Upper lobe of right lung (tissue), 1 donor: ENCODE measurements at regions not wholly inside any gene's neighbourhood (a gene's known extent, or its start where the extent isn't known, plus 50 kb on each side); places are given as distances from the start of the nearest gene placed in this dataset.
"Not testable (repeated sequence)": the region's sequence is repeated elsewhere in the genome, so short reads cannot be mapped to it uniquely, and the experiment has no call there.

Experiments used
- ATAC-seq: fragments of 200-7000 bp; cut with Tn5 transposase; one replicate; pipeline ENCODE4 v1.9.1; 2020; ENCODE audit warnings: mild to moderate bottlenecking, moderate library complexity
- DNase-seq: peaks from one replicate; pipeline ENCODE4 v3.0.0-alpha.2; 2020
- H3K27ac ChIP-seq: fragments of 200-600 bp; one replicate; pipeline ENCODE4 v1.8.0; 2022
- H3K27me3 ChIP-seq: fragments of 200-600 bp; one replicate; pipeline ENCODE4 v1.8.0; 2022; ENCODE audit warnings: mild to moderate bottlenecking
- H3K36me3 ChIP-seq: fragments of 200-600 bp; one replicate; pipeline ENCODE4 v1.8.0; 2022
- H3K4me1 ChIP-seq: fragments of 200-600 bp; one replicate; pipeline ENCODE4 v1.8.0; 2022
- H3K4me3 ChIP-seq: fragments of 200-600 bp; one replicate; pipeline ENCODE4 v1.8.0; 2022; ENCODE audit warnings: mild to moderate bottlenecking
- H3K9me3 ChIP-seq: fragments of 200-600 bp; one replicate; pipeline ENCODE4 v1.8.0; 2022
- intact Hi-C: fragments of 100-400 bp; cut with DNase I; formaldehyde crosslinking; loops from one replicate; pipeline ENCODE4 v1.11.0; 2022
- TF ChIP-seq, protein P1 (sequence below): fragments of 200-600 bp; IDR thresholded peaks from one replicate; pipeline ENCODE4 v1.8.0; 2022; ENCODE audit warnings: antibody characterized with exemption
- donor health status: DM: no; HTN: yes; CAD: no; lungs with severe emphysema.

DNA sequence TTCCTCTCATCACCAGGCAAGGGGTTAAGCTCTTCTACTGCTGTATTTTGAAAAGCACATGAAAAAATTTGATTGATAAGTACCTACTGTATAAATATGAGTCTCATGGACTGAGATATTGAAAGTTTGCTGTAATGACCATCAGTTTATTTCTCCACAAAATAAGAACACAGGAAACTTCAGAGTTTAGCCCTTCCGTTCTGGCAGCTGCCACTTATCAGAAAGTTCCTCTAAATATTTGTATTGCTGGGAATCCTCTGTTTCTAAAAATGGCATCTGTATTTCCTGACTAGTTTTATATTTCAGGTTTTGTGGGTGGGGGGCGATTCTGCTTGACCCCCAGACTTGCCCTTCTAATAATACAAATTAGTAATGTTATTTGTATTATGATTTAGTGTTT, 92.0 kb downstream of the LYZL2 start:
- Histone ChIP-seq H3K27ac (peak overlapping the region; percentile 49), H3K36me3 (no peaks in the 10 kb centered on the region), H3K4me1 (peaks cover 17% of the 10 kb centered on the region), H3K4me3 (no peak overlapping the region), H3K9me3 (no peaks in the 10 kb centered on the region), H3K27me3 (no peaks in the 10 kb centered on the region)
- no peak for DNase-seq
- no peak for ATAC-seq
- intact Hi-C loops, result loop anchor here (10.0 kb wide), 1 partner anchor 123 kb away; no protein-coding TSS in a partner anchor
- TF ChIP-seq, protein P1, sequence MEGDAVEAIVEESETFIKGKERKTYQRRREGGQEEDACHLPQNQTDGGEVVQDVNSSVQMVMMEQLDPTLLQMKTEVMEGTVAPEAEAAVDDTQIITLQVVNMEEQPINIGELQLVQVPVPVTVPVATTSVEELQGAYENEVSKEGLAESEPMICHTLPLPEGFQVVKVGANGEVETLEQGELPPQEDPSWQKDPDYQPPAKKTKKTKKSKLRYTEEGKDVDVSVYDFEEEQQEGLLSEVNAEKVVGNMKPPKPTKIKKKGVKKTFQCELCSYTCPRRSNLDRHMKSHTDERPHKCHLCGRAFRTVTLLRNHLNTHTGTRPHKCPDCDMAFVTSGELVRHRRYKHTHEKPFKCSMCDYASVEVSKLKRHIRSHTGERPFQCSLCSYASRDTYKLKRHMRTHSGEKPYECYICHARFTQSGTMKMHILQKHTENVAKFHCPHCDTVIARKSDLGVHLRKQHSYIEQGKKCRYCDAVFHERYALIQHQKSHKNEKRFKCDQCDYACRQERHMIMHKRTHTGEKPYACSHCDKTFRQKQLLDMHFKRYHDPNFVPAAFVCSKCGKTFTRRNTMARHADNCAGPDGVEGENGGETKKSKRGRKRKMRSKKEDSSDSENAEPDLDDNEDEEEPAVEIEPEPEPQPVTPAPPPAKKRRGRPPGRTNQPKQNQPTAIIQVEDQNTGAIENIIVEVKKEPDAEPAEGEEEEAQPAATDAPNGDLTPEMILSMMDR, result no peak

DNA sequence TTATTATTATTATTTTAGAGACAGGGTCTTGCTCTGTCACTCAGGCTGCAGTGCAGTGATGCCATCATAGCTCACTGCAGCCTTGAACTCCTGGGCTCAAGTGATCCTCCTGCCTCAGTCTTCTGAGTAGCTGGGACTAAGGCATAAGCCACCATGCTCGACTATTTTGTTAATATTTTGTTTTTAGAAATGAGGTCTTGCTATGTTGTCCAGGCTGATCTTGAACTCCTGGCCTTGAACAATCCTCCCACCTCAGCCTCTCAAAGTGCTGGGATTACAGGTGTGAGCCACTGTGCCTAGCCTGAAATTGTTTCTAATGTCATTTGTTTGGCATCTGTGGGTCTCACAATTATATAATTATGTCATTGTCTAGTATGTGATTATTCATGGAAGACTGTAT, 92.4 kb downstream of the LYZL2 start:
- H3K36me3 ChIP-seq, H3K27me3 ChIP-seq, ATAC-seq, H3K4me3 ChIP-seq, H3K9me3 ChIP-seq, DNase-seq: not testable (repeated sequence)
- intact Hi-C loops, result loop anchor here (10.0 kb wide), 1 partner anchor 122 kb away; no protein-coding TSS in a partner anchor
- Histone ChIP-seq H3K27ac (peak overlapping the region; percentile 49), H3K4me1 (peaks cover 20% of the 10 kb centered on the region)

DNA sequence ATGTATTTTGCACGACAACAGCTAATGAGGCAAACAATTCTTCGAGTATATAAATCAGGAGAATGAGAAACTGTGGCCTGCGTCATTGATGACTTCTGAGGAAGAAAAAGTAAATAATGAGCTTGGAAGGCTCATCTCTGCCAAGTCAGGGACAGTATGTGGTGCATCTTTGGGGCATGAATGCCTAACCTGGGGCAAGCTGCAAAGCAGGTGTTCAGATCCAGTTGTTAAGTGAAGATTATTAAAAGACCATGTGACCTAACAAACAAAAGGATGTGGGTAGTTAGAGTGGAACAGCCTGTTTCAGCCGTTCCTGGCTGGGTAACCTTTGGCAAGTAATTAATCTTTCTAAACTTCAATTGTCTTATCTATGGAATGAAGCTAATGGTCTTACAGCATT, 93.0 kb downstream of the LYZL2 start:
- DNase-seq (no peak), ATAC-seq (no peak)
- intact Hi-C loops, result loop anchor here (10.0 kb wide), 1 partner anchor 122 kb away; no protein-coding TSS in a partner anchor
- Histone ChIP-seq H3K4me3 (no peak overlapping the region), H3K9me3 (no peaks in the 10 kb centered on the region), H3K27me3 (no peaks in the 10 kb centered on the region), H3K27ac (no peak overlapping the region), H3K4me1 (peaks cover 21% of the 10 kb centered on the region), H3K36me3 (no peaks in the 10 kb centered on the region)
- TF ChIP-seq, protein P1, result no peak

DNA sequence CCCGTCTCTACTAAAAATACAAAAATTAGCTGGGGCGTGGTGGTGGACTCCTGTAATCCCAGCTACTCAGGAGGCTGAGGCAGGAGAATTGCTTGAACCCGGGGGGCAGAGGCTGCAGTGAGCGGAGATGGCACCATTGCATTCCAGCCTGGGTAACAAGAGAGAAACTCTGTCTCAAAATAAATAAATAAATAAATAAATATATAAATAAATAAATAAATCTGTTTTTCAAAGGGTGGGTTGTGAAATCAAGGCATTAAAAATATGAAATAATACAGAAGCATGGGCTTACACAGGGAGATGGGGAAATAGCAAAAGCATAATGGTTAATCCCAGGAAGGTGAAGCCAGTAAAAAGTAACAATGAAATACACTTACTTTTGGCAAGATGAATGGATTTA, 93.9 kb downstream of the LYZL2 start:
- ATAC-seq, result no peak
- Histone ChIP-seq H3K27me3 (no peaks in the 10 kb centered on the region), H3K36me3 (no peaks in the 10 kb centered on the region), H3K4me3 (no peak overlapping the region), H3K9me3 (no peaks in the 10 kb centered on the region), H3K4me1 (peaks cover 21% of the 10 kb centered on the region), H3K27ac (no peak overlapping the region)
- TF ChIP-seq, protein P1, result no peak
- intact Hi-C loops, result loop anchor here (10.0 kb wide), 1 partner anchor 121 kb away; no protein-coding TSS in a partner anchor
- DNase-seq, result no peak

DNA sequence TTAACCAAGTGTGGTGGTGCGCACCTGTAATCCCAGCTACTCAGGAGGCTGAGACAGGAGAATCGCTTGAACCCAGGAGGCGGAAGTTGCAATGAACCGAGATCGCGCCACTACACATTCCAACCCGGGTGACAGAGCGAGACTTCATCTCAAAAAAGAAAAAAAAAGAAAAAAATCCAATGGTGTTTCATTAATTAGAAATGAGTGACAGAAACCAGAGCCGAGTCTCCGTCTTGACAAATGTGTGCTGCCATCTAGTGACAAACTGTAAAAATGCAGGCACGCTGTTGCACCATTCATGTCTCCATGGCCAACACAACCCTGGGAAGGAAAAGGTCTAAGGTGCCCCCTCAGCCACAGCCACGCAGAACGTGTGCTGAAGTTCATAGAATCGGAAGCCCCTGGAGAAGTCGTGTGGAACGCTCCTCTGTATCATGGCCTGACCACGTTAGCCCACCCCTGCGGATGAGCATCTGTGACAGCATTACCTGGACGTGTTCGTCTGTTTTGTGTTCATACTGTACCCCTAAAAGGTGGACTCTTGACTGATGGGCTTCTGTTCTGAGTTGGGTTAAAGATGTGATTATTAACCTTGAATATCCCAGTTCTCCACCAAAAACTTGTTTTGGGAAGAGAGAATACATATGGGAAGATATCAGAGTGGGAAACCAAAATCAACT, 94.9 kb downstream of the LYZL2 start:
- DNase-seq (no peak), ATAC-seq (peak; percentile 87)
- Histone ChIP-seq H3K27me3 (no peaks in the 10 kb centered on the region), H3K4me3 (no peak overlapping the region), H3K36me3 (no peaks in the 10 kb centered on the region), H3K9me3 (no peaks in the 10 kb centered on the region), H3K4me1 (peaks cover 21% of the 10 kb centered on the region), H3K27ac (no peak overlapping the region)
- intact Hi-C loops, result loop anchor here (10.0 kb wide), 1 partner anchor 120 kb away; no protein-coding TSS in a partner anchor
- TF ChIP-seq, protein P1, result peak; percentile 91

DNA sequence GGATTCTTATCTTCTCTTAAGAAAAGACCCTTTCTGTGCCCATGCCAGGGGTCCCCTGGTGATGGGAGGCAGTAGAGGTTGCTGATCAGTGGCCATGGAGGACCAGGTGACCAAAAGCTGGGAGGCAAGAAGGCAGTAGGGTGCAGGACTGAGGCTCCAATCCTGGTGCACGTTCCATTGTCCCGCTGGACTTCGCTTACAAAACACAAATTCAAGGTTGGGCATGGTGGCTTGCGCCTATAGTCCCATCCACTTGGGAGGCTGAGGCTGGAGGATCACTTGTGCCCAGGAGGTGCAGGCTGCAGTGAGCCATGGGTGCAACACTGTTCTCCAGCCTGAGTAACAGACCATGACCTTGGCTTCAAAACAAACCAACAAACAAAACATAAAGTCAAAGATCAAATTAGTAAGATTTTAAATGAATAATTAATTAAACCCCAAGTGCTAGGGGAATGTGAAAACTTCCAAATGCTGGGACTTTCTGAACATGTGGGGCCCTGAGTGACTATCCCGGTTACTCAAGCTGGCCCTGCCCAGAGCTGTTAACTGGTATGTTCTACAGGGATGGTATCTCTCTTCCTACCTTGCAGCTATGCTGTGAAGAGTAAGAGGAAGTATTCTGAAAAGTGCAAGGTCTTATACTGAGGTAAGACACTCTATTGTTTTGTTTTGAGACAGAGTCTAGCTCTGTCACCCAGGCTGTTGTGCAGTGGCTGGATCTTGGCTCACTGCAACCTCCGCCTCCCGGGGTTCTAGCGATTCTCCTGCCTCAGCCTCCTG, 97.6 kb downstream of the LYZL2 start:
- H3K27ac ChIP-seq, result no peak overlapping the region
- DNase-seq (no peak), ATAC-seq (no peak)
- H3K27me3 ChIP-seq, result no peaks in the 10 kb centered on the region
- no peak overlapping the region for H3K4me3 ChIP-seq
- TF ChIP-seq, protein P1, result no peak
- H3K9me3 ChIP-seq, result no peaks in the 10 kb centered on the region
- intact Hi-C loops, result loop anchor here (10.0 kb wide), 1 partner anchor 117 kb away; no protein-coding TSS in a partner anchor
- peaks cover 10% of the 10 kb centered on the region for H3K4me1 ChIP-seq
- no peaks in the 10 kb centered on the region for H3K36me3 ChIP-seq
